Osteoblast (primary cell): ENCODE measurements at regions not wholly inside any gene's neighbourhood (a gene's known extent, or its start where the extent isn't known, plus 50 kb on each side); places are given as distances from the start of the nearest gene placed in this dataset.

Source experiments
- DNase-seq: peaks from one replicate; pipeline ENCODE4 v3.0.0; 2011; ENCODE audit warnings: low spot score, mixed read lengths; ENCODE audit not compliant: insufficient read length; ENCODE audit errors: missing footprints
- H2AFZ ChIP-seq: 2 replicates; pipeline ENCODE4 v1.6.0; 2011; ENCODE audit warnings: mild to moderate bottlenecking, low read length
- H3K27ac ChIP-seq: 2 replicates; pipeline ENCODE4 v1.5.1; 2011; ENCODE audit warnings: mild to moderate bottlenecking, low read depth, low read length, moderate library complexity
- H3K27me3 ChIP-seq: 2 replicates; pipeline ENCODE4 v1.6.0; 2012; ENCODE audit warnings: mild to moderate bottlenecking, control low read depth, inconsistent platforms, low read length, moderate library complexity; ENCODE audit not compliant: insufficient read depth
- H3K36me3 ChIP-seq: 2 replicates; pipeline ENCODE4 v1.5.1; 2011; ENCODE audit warnings: mild to moderate bottlenecking, low read length, control low read depth, moderate library complexity; ENCODE audit not compliant: insufficient read depth
- H3K4me1 ChIP-seq: 2 replicates; pipeline ENCODE4 v1.5.1; 2011; ENCODE audit warnings: mild to moderate bottlenecking, low read length, control low read depth, moderate library complexity; ENCODE audit not compliant: insufficient read depth
- H3K4me2 ChIP-seq: 2 replicates; pipeline ENCODE4 v1.6.0; 2011; ENCODE audit warnings: mild to moderate bottlenecking, low read length; ENCODE audit not compliant: insufficient read depth
- H3K4me3 ChIP-seq: fragments of 200-600 bp; sonication (generic); 3 replicates; pipeline ENCODE4 v1.5.1; 2012; ENCODE audit warnings: mild to moderate bottlenecking, low read length, inconsistent platforms; ENCODE audit not compliant: insufficient read depth
- H3K79me2 ChIP-seq: 2 replicates; pipeline ENCODE4 v1.6.0; 2012; ENCODE audit warnings: mild to moderate bottlenecking, low read length, control low read depth, inconsistent platforms; ENCODE audit not compliant: insufficient read depth
- H3K9me3 ChIP-seq: 2 replicates; pipeline ENCODE4 v1.5.1; 2011; ENCODE audit warnings: low read depth, low read length, control low read depth
- H4K20me1 ChIP-seq: 2 replicates; pipeline ENCODE4 v1.6.0; 2012; ENCODE audit warnings: mild to moderate bottlenecking, low read length, control low read depth; ENCODE audit not compliant: insufficient read depth
- TF ChIP-seq, protein P1 (sequence below): IDR thresholded peaks from 2 replicates; pipeline ENCODE4 v1.5.1; 2011; ENCODE audit warnings: mild to moderate bottlenecking, low read depth, low read length, moderate library complexity; ENCODE audit errors: extremely low read depth

DNA sequence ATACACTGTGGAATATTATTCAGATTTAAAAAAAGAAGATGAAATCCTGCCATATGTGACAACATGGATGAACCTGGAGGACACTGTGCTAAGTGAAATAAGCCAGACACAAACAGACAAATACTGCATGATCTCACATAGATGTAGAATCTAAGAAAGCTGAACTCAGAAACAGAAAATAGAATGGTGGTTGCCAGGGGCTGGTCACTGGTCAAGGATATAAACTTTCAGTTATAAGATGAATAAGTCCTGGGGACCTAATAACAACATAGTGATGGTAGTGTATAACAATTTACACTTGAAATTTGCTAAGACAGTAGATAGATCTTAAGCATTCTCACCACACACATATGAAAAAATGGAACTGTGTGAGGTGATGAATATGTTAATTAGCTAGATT, 161.3 kb upstream of the TMCC3 start:
- peaks cover 10% of the 10 kb centered on the region for H3K9me3 ChIP-seq

DNA sequence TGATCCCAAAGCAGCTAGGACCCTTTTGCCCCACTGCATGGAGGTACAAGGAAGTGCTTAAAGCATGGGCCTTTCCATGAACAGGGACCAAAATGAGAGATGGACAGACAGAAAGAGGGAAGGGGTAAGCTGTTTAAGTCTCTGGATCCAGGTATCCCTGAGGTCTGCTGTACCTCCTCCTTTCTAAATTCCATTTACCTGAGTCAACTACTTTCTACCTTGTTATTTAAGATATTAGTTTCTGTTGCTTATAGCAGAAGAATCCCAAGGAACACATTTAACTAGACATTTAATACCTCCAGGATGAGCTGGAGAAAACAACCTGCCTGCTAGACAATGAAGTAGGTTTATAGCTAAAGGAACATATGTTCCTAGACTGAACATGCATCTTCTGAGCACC, 157.6 kb upstream of the TMCC3 start:
- H3K9me3 ChIP-seq = peaks cover 4% of the 10 kb centered on the region
- no peak overlapping the region for H2AFZ ChIP-seq
- no peak overlapping the region for H3K4me2 ChIP-seq
- no peaks in the 10 kb centered on the region for H3K79me2 ChIP-seq
- no peaks in the 10 kb centered on the region for H3K36me3 ChIP-seq
- peaks cover 16% of the 10 kb centered on the region for H3K27me3 ChIP-seq
- no peak overlapping the region for H3K27ac ChIP-seq
- no peak overlapping the region for H3K4me3 ChIP-seq
- TF ChIP-seq, protein P1, sequence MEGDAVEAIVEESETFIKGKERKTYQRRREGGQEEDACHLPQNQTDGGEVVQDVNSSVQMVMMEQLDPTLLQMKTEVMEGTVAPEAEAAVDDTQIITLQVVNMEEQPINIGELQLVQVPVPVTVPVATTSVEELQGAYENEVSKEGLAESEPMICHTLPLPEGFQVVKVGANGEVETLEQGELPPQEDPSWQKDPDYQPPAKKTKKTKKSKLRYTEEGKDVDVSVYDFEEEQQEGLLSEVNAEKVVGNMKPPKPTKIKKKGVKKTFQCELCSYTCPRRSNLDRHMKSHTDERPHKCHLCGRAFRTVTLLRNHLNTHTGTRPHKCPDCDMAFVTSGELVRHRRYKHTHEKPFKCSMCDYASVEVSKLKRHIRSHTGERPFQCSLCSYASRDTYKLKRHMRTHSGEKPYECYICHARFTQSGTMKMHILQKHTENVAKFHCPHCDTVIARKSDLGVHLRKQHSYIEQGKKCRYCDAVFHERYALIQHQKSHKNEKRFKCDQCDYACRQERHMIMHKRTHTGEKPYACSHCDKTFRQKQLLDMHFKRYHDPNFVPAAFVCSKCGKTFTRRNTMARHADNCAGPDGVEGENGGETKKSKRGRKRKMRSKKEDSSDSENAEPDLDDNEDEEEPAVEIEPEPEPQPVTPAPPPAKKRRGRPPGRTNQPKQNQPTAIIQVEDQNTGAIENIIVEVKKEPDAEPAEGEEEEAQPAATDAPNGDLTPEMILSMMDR = no peak
- DNase-seq = no peak
- no peaks in the 10 kb centered on the region for H3K4me1 ChIP-seq
- no peaks in the 10 kb centered on the region for H4K20me1 ChIP-seq

More for the DNA sequence above, 161.3 kb upstream of the TMCC3 start:
- Histone ChIP-seq H2AFZ (no peak overlapping the region), H3K27me3 (peaks cover 11% of the 10 kb centered on the region), H3K79me2 (no peaks in the 10 kb centered on the region), H3K4me1 (no peaks in the 10 kb centered on the region), H3K36me3 (no peaks in the 10 kb centered on the region), H3K27ac (no peak overlapping the region), H3K4me3 (no peak overlapping the region), H3K4me2 (no peak overlapping the region), H4K20me1 (no peaks in the 10 kb centered on the region)
- TF ChIP-seq, protein P1 = no peak
- no peak for DNase-seq

DNA sequence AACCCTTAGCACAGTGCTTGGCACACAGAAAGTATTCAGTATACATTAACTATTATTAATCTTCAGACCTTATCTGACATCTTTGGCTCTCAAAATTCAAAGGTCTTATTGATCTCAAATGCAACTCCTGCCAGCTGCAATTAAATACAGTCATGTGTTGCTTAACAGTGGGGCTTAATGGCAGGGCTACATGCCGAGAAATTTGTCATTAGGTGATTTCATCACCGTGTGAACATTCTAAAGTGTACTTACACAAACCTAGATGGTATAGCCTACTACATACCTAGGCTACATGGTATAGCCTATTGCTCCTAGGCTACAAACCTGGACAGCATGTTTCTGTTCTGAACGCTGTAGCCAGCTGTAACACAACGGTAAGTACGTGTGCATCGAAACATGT, 156.3 kb upstream of the TMCC3 start:
- Histone ChIP-seq H3K27ac (no peak overlapping the region), H2AFZ (no peak overlapping the region), H3K4me2 (no peak overlapping the region), H3K79me2 (no peaks in the 10 kb centered on the region), H4K20me1 (no peaks in the 10 kb centered on the region), H3K4me3 (no peak overlapping the region), H3K27me3 (peaks cover 26% of the 10 kb centered on the region), H3K9me3 (no peaks in the 10 kb centered on the region), H3K4me1 (no peaks in the 10 kb centered on the region), H3K36me3 (no peaks in the 10 kb centered on the region)
- TF ChIP-seq, protein P1 = no peak
- no peak for DNase-seq

DNA sequence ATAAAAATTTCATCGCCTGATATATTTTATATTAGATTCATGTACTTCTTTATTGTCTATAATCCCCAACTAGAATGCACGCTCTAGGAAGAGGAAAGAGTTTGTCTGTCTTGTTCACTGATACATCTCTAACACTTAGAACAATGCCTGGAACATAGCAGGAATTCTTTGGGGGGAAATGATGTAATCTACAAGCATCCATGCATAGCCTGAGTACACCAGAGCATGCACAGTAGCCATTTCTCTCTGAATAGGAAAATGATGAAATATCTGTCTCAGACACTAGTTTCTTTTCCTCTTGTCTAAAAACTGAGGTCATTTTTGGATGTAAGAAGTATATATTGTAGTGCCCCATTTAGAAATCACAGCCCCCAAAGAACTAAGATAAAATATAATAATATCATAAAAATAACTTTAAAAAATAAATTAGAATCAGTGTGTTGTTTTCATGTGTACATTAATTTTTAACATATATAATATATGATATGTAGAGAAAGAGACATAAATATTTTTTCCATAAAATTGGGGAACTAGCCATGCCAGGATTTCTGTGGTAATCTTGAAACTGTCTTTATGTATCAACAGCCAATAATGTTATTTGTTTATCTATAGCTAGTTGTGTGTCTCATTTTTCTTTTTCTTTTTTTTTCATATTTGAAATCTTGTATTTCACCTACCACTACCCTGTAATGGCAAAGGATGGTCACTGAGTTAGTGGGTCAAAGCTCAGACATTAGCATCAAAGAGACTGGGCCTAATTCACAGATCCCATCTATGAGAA, 155.6 kb upstream of the TMCC3 start:
- Histone ChIP-seq H3K79me2 (no peaks in the 10 kb centered on the region), H3K36me3 (no peaks in the 10 kb centered on the region), H3K9me3 (no peaks in the 10 kb centered on the region), H3K4me1 (no peaks in the 10 kb centered on the region), H3K4me3 (no peak overlapping the region), H3K4me2 (no peak overlapping the region), H3K27me3 (peaks cover 32% of the 10 kb centered on the region), H3K27ac (no peak overlapping the region), H4K20me1 (no peaks in the 10 kb centered on the region), H2AFZ (no peak overlapping the region)
- no peak for DNase-seq
- TF ChIP-seq, protein P1 = no peak
